Activated T-cell treated with anti-CD3 and anti-CD28 coated beads, Interleukin-2, amount 50 U/mL, for 1 hour (primary cell): ENCODE measurements at regions not wholly inside any gene's neighbourhood (a gene's known extent, or its start where the extent isn't known, plus 50 kb on each side); places are given as distances from the start of the nearest gene placed in this dataset.

Source experiments
- DNase-seq: peaks from one replicate; pipeline ENCODE4 v3.0.0-alpha.2; 2020

DNA sequence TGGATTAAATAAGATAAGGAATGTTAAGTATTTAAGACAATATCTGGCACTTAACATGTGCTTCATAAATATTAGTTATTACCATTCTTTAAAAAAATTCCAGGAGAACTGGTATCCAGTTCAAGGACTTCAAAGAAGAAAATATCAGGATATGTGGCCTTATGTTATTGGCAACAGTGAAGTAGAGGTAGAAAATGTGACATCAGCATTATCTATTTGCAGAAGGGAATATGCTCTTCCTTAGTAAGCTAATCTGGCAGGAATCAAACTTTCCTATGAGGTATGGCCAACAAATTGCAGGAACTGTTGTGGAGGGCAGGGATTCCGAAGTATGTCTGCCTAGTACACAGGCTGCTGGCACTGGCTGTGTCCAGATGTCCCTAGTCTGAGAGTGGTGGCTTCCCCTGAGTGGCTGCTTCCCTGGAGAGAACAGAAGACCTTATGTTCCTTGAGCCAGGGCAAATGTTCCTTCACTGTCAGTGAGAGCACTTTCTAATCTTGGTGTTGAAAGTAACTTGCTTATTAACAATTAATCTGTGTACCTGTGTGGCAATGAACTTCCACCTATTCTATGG lies 351.7 kb upstream of the THRB start:
- no peak for DNase-seq

- DNase-seq = no peak
Observed at GRCh38 chr3:24850245-24850644, 355.6 kb upstream of the THRB start.

DNA sequence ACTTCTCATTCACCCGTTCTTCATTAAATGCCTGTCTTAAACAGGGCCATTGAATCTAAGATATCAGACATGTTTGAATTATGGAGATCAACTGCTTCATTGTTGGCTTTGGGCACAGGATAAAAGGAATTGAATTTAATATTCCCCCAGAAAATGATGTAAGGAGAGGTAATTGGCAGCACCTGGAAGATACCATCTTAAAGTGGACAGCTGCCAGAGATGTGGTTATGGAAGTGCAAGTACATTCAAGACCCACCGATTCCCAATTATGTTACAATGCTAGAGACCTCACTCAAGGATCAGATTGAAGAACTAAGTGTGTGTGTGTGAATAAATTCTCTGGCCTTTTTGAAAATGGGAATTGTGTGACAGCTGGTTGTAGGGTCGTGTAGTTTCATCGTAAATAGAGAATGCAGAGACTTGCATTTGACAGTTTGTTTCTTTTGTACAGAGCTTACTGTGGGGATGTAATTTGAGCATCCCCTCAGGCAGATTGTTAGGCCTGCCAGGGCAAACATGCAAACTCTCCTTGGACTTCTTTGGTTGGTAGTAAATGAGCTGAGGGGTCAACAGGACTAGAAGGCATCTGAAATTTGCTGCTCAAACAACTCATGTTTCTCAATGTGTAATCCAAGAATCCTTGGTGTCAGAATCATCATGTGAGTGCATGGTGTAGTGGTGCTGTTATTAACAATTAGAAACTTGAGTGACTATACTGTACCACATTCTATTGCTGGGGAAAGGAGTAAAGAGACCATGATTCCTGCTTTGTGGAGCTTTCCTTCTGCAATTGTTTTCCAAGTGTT lies 359.2 kb upstream of the THRB start:
- no peak for DNase-seq

- no peak for DNase-seq
Observed at GRCh38 chr3:24854748-24855147, 360.1 kb upstream of the THRB start.

DNA sequence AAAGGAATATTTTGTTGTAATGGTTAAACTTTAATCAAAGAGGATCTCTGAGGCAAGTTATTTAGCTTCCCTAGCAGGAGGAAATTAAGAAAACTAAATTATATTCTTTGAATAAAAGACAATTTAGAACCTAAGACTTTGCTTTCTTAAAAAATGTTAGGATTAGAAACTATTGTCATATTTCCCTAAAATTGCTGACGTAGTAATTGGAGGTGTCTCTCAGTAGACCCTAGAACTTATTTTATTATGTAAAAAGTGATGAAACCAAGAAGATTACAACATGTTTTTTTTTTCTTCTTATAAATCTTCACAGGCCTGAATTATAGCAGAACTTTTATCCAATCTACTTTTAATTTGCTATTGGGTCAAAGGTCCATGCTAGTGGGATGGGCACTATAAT lies 363.3 kb upstream of the THRB start:
- no peak for DNase-seq

DNA sequence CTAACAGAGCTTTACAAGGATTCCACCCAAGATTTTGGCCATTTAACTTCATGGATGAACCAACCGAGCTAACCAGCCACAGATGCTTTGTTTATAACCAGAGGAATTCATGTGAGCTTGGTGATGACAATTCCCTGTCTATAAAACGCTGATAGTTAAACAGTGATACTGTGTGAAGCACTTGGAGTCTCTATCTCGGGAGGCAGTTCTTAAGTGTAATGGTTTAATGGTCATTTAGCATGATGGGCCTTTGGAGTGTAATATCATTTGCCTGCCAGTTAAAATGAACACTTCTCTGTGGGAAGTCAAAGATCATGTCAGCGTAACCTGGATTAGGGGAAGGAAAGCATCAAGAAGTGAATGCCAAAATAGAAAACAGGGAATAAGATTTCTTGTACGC lies 368.6 kb upstream of the THRB start:
- no peak for DNase-seq

GRCh38 chr3:24867783-24868182 lies 373.1 kb upstream of the THRB start:
- no peak for DNase-seq

- DNase-seq = no peak
Observed at GRCh38 chr3:24881239-24881638, 386.6 kb upstream of the THRB start.

GRCh38 chr3:24886501-24886900 lies 391.9 kb upstream of the THRB start:
- DNase-seq = no peak

DNA sequence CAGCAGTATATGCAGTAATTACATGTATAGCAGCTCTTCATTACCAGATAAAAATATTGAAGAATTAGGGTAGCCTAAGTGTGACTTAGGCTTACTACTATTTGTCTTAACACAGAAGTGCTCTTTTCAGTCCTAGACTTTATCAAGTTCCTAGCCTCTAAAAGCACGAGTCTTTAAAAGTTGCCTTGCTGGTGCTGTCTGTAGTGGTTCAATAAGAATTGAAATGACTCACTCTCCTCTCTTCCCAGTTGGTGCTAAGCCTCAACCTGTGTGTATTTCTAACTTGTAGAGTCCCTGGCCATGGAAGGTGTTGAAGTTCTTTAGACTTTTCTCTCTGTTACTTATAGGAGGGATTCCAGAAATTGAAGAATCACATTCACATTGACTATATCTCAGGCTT lies 395.4 kb upstream of the THRB start:
- no peak for DNase-seq

GRCh38 chr3:24899373-24899772 lies 404.7 kb upstream of the THRB start:
- no peak for DNase-seq

GRCh38 chr3:24899901-24900603 lies 405.4 kb upstream of the THRB start:
- DNase-seq = no peak

DNA sequence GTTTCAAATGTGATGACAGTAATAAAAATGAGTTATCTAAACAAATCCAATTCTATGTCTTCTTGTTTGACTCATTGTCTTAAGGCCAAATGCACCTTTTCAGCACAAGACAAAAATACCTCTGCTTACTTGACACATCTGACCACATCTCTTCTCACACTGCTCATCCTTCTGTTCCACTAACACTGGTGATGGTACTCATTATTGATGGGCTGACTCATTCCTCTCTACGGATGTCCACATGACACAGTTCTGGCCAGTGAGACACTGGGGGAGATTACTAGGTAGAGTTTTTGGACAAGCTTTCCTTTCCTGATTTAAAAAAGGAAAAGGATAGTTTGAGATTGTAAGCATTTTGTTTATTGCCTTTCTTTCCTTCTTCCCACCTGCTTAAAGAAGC lies 410.6 kb upstream of the THRB start:
- no peak for DNase-seq

- DNase-seq = no peak
Observed at GRCh38 chr3:24907106-24907505, 412.5 kb upstream of the THRB start.

GRCh38 chr3:24911076-24911475 lies 416.4 kb upstream of the THRB start:
- DNase-seq = no peak

DNA sequence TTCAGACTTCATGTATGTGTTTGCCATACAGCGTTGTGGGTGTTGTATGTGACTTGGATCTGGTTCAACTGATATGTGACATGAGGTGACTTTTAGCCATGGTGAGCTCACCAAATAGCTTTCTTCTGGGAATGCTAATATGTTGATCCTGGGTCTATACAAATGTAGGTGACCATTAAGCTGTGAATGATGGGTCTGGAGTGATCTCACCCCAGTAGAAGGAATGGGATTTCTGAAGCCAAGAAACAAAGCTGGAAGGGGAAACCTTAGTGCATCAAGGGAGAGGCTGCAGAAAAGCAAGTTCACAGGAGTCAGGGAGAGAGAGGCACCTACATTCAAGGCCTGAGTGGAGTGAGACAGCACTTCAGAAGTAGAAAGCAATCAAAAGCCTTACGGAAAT lies 421.0 kb upstream of the THRB start:
- no peak for DNase-seq

DNA sequence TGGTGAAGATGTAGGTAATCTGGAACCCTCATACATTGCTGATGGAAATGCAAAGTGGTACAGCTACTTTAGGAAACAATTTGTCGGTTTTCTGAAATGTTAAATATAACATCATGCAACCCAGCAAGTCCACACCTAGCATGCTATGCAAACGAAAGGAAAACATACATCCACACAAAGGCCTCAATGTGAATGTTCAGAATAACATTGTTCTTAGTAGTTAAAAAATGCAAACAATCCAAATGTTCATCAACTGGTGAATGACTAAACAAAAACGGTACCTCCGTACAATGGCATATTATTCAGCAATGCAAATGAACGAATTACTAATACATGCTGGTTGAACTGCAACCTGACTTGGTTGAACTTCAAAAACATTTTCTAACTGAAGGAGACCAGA lies 423.3 kb upstream of the THRB start:
- DNase-seq = no peak

GRCh38 chr3:24923570-24923969 lies 428.9 kb upstream of the THRB start:
- DNase-seq = no peak

GRCh38 chr3:24929521-24929920 lies 434.9 kb upstream of the THRB start:
- no peak for DNase-seq

GRCh38 chr3:24933401-24933800 lies 438.8 kb upstream of the THRB start:
- DNase-seq = no peak

- no peak for DNase-seq
Observed at GRCh38 chr3:24936574-24936973, 441.9 kb upstream of the THRB start.

DNA sequence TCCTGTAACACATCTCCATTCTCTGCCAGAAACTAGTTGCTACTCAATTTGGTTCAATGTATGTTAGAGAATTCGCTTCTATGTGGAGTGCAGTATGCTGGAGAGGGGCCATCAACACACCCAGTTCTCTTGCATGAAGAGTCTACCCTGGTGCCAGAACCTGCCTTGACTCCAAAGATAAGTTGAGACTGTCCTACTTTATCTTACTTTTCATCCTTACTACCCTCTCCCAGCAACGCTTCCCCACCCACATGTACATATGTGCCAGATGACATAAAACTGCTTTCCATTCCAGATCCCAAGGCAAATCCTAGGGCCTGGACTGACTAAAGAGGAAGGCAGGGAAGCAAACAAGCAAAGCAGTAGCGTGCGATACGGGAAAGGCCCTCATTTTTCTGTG lies 442.6 kb upstream of the THRB start:
- no peak for DNase-seq

DNA sequence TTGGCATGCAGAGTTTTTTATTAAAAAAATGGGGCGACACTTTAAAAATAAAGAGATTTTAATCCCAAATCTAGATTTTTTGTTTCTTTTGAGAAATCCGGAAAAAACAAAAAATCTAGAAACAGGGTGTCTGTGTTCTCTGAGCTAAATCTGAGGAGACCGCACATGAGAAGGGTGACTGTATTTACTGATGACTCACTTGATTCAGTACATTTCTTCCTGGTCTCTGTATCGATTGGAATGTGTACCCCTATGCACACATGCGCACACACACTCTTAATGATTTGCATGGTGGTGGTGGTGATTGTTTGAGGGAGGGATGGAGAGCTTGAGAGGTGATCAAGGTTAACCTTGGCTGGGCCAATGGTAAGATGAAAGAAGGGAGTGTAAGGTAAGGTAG lies 443.1 kb upstream of the THRB start:
- no peak for DNase-seq

- DNase-seq = no peak
Observed at GRCh38 chr3:24943961-24944360, 449.3 kb upstream of the THRB start.
